A549 (cell line): ENCODE measurements at regions not wholly inside any gene's neighbourhood (a gene's known extent, or its start where the extent isn't known, plus 50 kb on each side); places are given as distances from the start of the nearest gene placed in this dataset.

Experiments used
- ATAC-seq, 2 experiments: fragments of 200-7000 bp in 1 of 2; fragments of >200 bp in 1 of 2; cut with Nextera tagmentation in 1 of 2; cut with Tn5 transposase in 1 of 2; 3 replicates each; pipeline versions ENCODE4 v1.8.0 to v1.9.1; 2018 to 2020; ENCODE audit warnings: mild to moderate bottlenecking in 1 of 2, moderate library complexity in 1 of 2
- CTCF ChIA-PET: fragments of 300-600 bp; sonication (Branson Sonifier 250); formaldehyde crosslinking; extraction: SDS; loops from one replicate; lab custom pipeline; 2021; ENCODE audit warnings: antibody characterized with exemption, inconsistent platforms; lab: Yijun Ruan, JAX
- POLR2A ChIA-PET: fragments of 350-600 bp; formaldehyde crosslinking; extraction: SDS; loops from one replicate; lab custom pipeline; 2021; ENCODE audit warnings: antibody characterized with exemption, inconsistent platforms; lab: Yijun Ruan, JAX
- DNase-seq, 2 experiments: peaks; one replicate each; pipeline versions ENCODE4 v3.0.0 to v3.0.0-alpha.2; 2011 to 2016; ENCODE audit warnings: low read depth in 1 of 2, low spot score in 1 of 2
- FAIRE-seq: peaks from 2 replicates; lab custom pipeline; 2011; peaks lifted over from hg19 to GRCh38; lab: Jason Lieb, UNC
- H3K27ac ChIP-seq, 2 experiments: fragments of >200 bp; sonication (Bioruptor Twin); formaldehyde crosslinking; 3 replicates each; pipeline ENCODE4 v1.5.1; 2016 to 2017
- H3K4me1 ChIP-seq: fragments of >200 bp; sonication (Bioruptor Twin); formaldehyde crosslinking; 3 replicates; pipeline ENCODE4 v1.6.1; 2016
- H3K4me2 ChIP-seq: fragments of >200 bp; sonication (Bioruptor Twin); formaldehyde crosslinking; 3 replicates; pipeline ENCODE4 v1.6.1; 2016
- H3K4me3 ChIP-seq: fragments of >200 bp; sonication (Bioruptor Twin); formaldehyde crosslinking; 3 replicates; pipeline ENCODE4 v1.5.1; 2016
- H3K9me3 ChIP-seq: fragments of >200 bp; sonication (Bioruptor Twin); formaldehyde crosslinking; 3 replicates; pipeline ENCODE4 v1.6.1; 2016
- ATOH8 ChIP-seq: fragments of 250-450 bp; sonication (Bioruptor Pico); IDR thresholded peaks from 2 replicates; pipeline ENCODE4 v1.5.0; 2020; ENCODE audit warnings: low read depth, mild to moderate bottlenecking, moderate library complexity
- BCL3 ChIP-seq: fragments of >200 bp; sonication (Bioruptor Twin); formaldehyde crosslinking; IDR thresholded peaks from 3 replicates; pipeline ENCODE4 v1.6.1; 2016
- BHLHE40 ChIP-seq: IDR thresholded peaks from 2 replicates; pipeline ENCODE4 v1.6.1; 2012; ENCODE audit warnings: low read depth, low read length, inconsistent platforms
- CBX8 ChIP-seq: fragments of 200-600 bp; sonication (generic); IDR thresholded peaks from 2 replicates; pipeline ENCODE4 v1.6.1; 2016
- CEBPB ChIP-seq, 2 experiments: fragments of >200 bp in 1 of 2; sonication (Bioruptor Twin) in 1 of 2; formaldehyde crosslinking in 1 of 2; IDR thresholded peaks; 2 replicates each; pipeline ENCODE4 v1.6.1; 2012 to 2016
- CHD4 ChIP-seq: fragments of 200-600 bp; sonication (generic); IDR thresholded peaks from 2 replicates; pipeline ENCODE4 v1.6.1; 2016; ENCODE audit warnings: antibody characterized with exemption, mild to moderate bottlenecking, borderline replicate concordance
- CTCF ChIP-seq: fragments of >200 bp; sonication (Bioruptor Twin); formaldehyde crosslinking; IDR thresholded peaks from 3 replicates; pipeline ENCODE4 v1.5.1; 2016
- E2F6 ChIP-seq: IDR thresholded peaks from 2 replicates; pipeline ENCODE4 v1.6.1; 2012; ENCODE audit warnings: low read depth, borderline replicate concordance
- ELK1 ChIP-seq: fragments of 150-350 bp; IDR thresholded peaks from 2 replicates; pipeline ENCODE4 v1.6.1; 2014; ENCODE audit warnings: low read depth, mild to moderate bottlenecking, low read length
- EP300 ChIP-seq, 2 experiments: fragments of >200 bp; sonication (Bioruptor Twin); formaldehyde crosslinking; IDR thresholded peaks; 2 replicates in 1 of 2; 3 replicates in 1 of 2; pipeline ENCODE4 v1.6.1; 2016 to 2017
- GATA3 ChIP-seq: IDR thresholded peaks from 2 replicates; pipeline ENCODE4 v1.6.1; 2012; ENCODE audit warnings: borderline replicate concordance
- HEYL ChIP-seq: fragments of 250-450 bp; sonication (Bioruptor Pico); IDR thresholded peaks from 2 replicates; pipeline ENCODE4 v1.8.0; 2021; ENCODE audit warnings: mild to moderate bottlenecking, moderate library complexity
- HOXB5 ChIP-seq: fragments of 250-450 bp; sonication (Bioruptor Pico); IDR thresholded peaks from 2 replicates; pipeline ENCODE4 v1.5.0; 2020; ENCODE audit warnings: mild to moderate bottlenecking, moderate library complexity
- JUN ChIP-seq, 2 experiments: fragments of >200 bp; sonication (Bioruptor Twin); formaldehyde crosslinking; IDR thresholded peaks; 2 replicates in 1 of 2; 3 replicates in 1 of 2; pipeline ENCODE4 v1.6.1; 2016 to 2017
- JUNB ChIP-seq: fragments of >200 bp; sonication (Bioruptor Twin); formaldehyde crosslinking; IDR thresholded peaks from 2 replicates; pipeline ENCODE4 v1.6.1; 2016
- KDM1A ChIP-seq: fragments of 200-600 bp; sonication (generic); IDR thresholded peaks from 2 replicates; pipeline ENCODE4 v1.6.1; 2016; ENCODE audit warnings: low read depth, mild to moderate bottlenecking
- MAX ChIP-seq: IDR thresholded peaks from 2 replicates; pipeline ENCODE4 v1.6.1; 2012
- PBX3 ChIP-seq: IDR thresholded peaks from 2 replicates; pipeline ENCODE4 v1.6.1; 2012
- RARB ChIP-seq: fragments of 250-450 bp; sonication (Bioruptor Pico); IDR thresholded peaks from 2 replicates; pipeline ENCODE4 v1.8.0; 2021; ENCODE audit warnings: mild to moderate bottlenecking, moderate library complexity
- RCOR1 ChIP-seq: fragments of 150-350 bp; IDR thresholded peaks from 2 replicates; pipeline ENCODE4 v1.6.1; 2014; ENCODE audit warnings: antibody characterized with exemption, low read length, low read depth
- RFX5 ChIP-seq: fragments of 450-650 bp; IDR thresholded peaks from 2 replicates; pipeline ENCODE4 v1.7.1; 2014; ENCODE audit warnings: antibody characterized with exemption, mild to moderate bottlenecking, moderate library complexity
- SMC3 ChIP-seq: fragments of >200 bp; sonication (Bioruptor Twin); formaldehyde crosslinking; IDR thresholded peaks from 3 replicates; pipeline ENCODE4 v1.6.1; 2018; ENCODE audit warnings: inconsistent platforms
- SREBF2 ChIP-seq: fragments of 450-650 bp; IDR thresholded peaks from 2 replicates; pipeline ENCODE4 v1.6.1; 2014; ENCODE audit warnings: mild to moderate bottlenecking, moderate library complexity
- TFCP2L1 ChIP-seq: fragments of 250-450 bp; sonication (Bioruptor Pico); IDR thresholded peaks from 2 replicates; pipeline ENCODE4 v1.5.0; 2021; ENCODE audit warnings: mild to moderate bottlenecking
- USF2 ChIP-seq: fragments of 450-650 bp; IDR thresholded peaks from 2 replicates; pipeline ENCODE4 v1.6.1; 2014; ENCODE audit warnings: antibody characterized with exemption
- ZC3H11A ChIP-seq: fragments of 450-650 bp; IDR thresholded peaks from 2 replicates; pipeline ENCODE4 v1.6.1; 2014; ENCODE audit warnings: antibody characterized with exemption, mild to moderate bottlenecking
- ZSCAN20 ChIP-seq: fragments of 250-450 bp; sonication (Bioruptor Pico); IDR thresholded peaks from 2 replicates; pipeline ENCODE4 v1.8.0; 2022; ENCODE audit warnings: mild to moderate bottlenecking, moderate library complexity
- WGBS: methylation state at CpG from one replicate; pipeline ENCODE4 v1.1.6; 2017; ENCODE audit errors: missing lambda C conversion rate; 5-methylcytosine and 5-hydroxymethylcytosine counted together

- Histone ChIP-seq H3K4me3 (no peak overlapping the region), H3K4me2 (no peak overlapping the region), H3K27ac (no peak overlapping the region)
- no peak for ATAC-seq
- TF ChIP-seq RARB (CRISPR knock-in tag) (no peak), TFCP2L1 (CRISPR knock-in tag) (no peak), HOXB5 (CRISPR knock-in tag) (no peak)
- TF ChIP-seq, all 56 proteins: peak for 0
- DNase-seq (no peak), FAIRE-seq (no peak)
- Histone ChIP-seq H3K4me1 (no peaks in the 10 kb centered on the region), H3K9me3 (no peaks in the 10 kb centered on the region)
- 77% methylated on average over 10 of the region's 10 CpGs for WGBS
- POLR2A ChIA-PET = no interaction called here
- CTCF ChIA-PET = interaction anchor here (0.7 kb wide), 1 partner anchor 370 kb away, joined by 3 read pairs; no protein-coding TSS in a partner anchor
These were observed 281.6 kb downstream of the PBX3 start for GRCh38 chr9:126028746-126029145.

- Histone ChIP-seq H3K4me3 (no peak overlapping the region), H3K4me2 (no peak overlapping the region), H3K9me3 (no peaks in the 10 kb centered on the region), H3K4me1 (no peaks in the 10 kb centered on the region), H3K27ac (no peak overlapping the region)
- FAIRE-seq = no peak
- CTCF ChIA-PET = no interaction called here
- POLR2A ChIA-PET = no interaction called here
- TF ChIP-seq HEYL (CRISPR knock-in tag) (no peak), ZSCAN20 (CRISPR knock-in tag) (no peak), BCL3 (no peak), E2F6 (no peak), ELK1 (no peak), ZC3H11A (no peak), CHD4 (no peak), RCOR1 (no peak), CBX8 (no peak), ATOH8 (CRISPR knock-in tag) (no peak), RFX5 (no peak), MAX (no peak), EP300 (IDR thresholded peaks at IDR 0.05) (no peak)
- no peak for DNase-seq
- 60% methylated on average over 2 of the region's 7 CpGs for WGBS
- ATAC-seq = no peak
These were observed 283.5 kb downstream of the PBX3 start for GRCh38 chr9:126030716-126031115.

GRCh38 chr9:126031116-126031515 lies 283.9 kb downstream of the PBX3 start:
- ChIA-PET CTCF (no interaction called here), POLR2A (no interaction called here)
- H3K9me3 ChIP-seq = no peaks in the 10 kb centered on the region
- no peak for FAIRE-seq
- ATAC-seq = no peak
- no peaks in the 10 kb centered on the region for H3K4me1 ChIP-seq
- no peak overlapping the region for H3K27ac ChIP-seq
- DNase-seq = no peak
- no peak overlapping the region for H3K4me3 ChIP-seq
- H3K4me2 ChIP-seq = no peak overlapping the region
- 80% methylated on average over 6 of the region's 9 CpGs for WGBS
- TF ChIP-seq KDM1A = no peak
- no peak for TF ChIP-seq ZSCAN20 (CRISPR knock-in tag)
- no peak for TF ChIP-seq BCL3
- no peak for TF ChIP-seq BHLHE40
- no peak for TF ChIP-seq CEBPB (IDR thresholded peaks at IDR 0.05)
- TF ChIP-seq CTCF = no peak
- no peak for TF ChIP-seq USF2
- TF ChIP-seq RARB (CRISPR knock-in tag) = no peak
- TF ChIP-seq GATA3 = no peak
- no peak for TF ChIP-seq JUN (IDR thresholded peaks at IDR 0.05)
- TF ChIP-seq SMC3 = no peak
- no peak for TF ChIP-seq JUNB
- no peak for TF ChIP-seq TFCP2L1 (CRISPR knock-in tag)
- TF ChIP-seq MAX = no peak
- TF ChIP-seq SREBF2 = no peak
- no peak for TF ChIP-seq PBX3
